ENCODE measurements at regions not wholly inside any gene's neighbourhood (a gene's known extent, or its start where the extent isn't known, plus 50 kb on each side); places are given as distances from the start of the nearest gene placed in this dataset.
"Not testable (repeated sequence)": the region's sequence is repeated elsewhere in the genome, so short reads cannot be mapped to it uniquely, and the experiment has no call there.

- no peak overlapping the region for H3K27ac ChIP-seq (ENCODE audit: low read length)
- H3K9ac ChIP-seq (ENCODE audit: low read depth, low read length): no peak overlapping the region
- no peaks in the 10 kb centered on the region for H3K36me3 ChIP-seq (ENCODE audit: insufficient read depth, low read depth, low read length)
- no peak overlapping the region for H3K4me3 ChIP-seq (ENCODE audit: low read length)
- H3K27me3 ChIP-seq (ENCODE audit: insufficient read depth, low read length): no peaks in the 10 kb centered on the region
- H3K4me1 ChIP-seq (ENCODE audit: insufficient read depth, low read length): no peaks in the 10 kb centered on the region
- H3K9me3 ChIP-seq (ENCODE audit: insufficient read depth, low read depth, low read length): no peaks in the 10 kb centered on the region
These were observed 742.9 kb upstream of the PCDH20 start for GRCh38 chr13:62158520-62158919.

DNA sequence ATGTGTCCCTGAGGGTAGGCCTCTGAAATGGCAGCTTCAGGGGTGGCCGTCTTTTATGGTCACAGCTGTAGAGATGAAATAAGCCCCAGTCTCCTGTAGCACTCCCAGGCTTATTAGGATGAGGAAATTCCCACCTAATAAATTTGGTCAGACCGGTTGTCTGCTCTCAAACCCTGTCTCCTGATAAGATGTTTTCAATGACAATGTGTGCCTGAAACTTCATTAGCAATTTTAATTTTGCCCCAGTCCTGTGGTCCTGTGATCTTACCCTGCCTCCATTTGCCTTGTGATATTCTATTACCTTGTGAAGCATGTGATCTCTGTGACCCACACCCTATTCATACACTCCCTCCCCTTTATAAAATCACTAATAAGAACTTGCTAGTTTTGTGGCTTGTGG, 736.1 kb upstream of the PCDH20 start:
- H3K9ac ChIP-seq (ENCODE audit: low read depth, low read length); H3K27ac ChIP-seq (ENCODE audit: low read length); H3K4me3 ChIP-seq (ENCODE audit: low read length); H3K27me3 ChIP-seq (ENCODE audit: insufficient read depth, low read length); H3K36me3 ChIP-seq (ENCODE audit: insufficient read depth, low read depth, low read length); H3K4me1 ChIP-seq (ENCODE audit: insufficient read depth, low read length): not testable (repeated sequence)
- H3K9me3 ChIP-seq (ENCODE audit: insufficient read depth, low read depth, low read length): peaks cover 35% of the 10 kb centered on the region

DNA sequence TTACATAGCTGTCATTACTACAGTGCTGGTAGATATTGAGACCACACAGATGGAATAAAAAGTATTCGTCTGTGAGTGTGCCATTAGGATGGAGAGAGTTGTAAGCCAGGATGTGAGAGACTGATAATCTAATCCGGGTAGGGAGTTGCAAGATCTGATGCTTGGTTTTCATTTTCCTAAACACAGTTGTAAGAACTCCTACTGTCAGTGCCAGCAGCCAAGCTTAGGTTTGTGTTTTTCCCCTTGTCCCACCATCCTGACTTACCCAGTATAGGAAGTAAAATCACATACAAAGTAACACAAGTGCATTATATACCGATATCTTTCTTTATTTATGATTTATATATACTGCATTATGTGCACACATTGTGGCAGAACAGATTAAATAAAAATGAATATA, 726.4 kb upstream of the PCDH20 start:
- no peaks in the 10 kb centered on the region for H3K36me3 ChIP-seq (ENCODE audit: insufficient read depth, low read depth, low read length)
- H3K4me3 ChIP-seq (ENCODE audit: low read length): no peak overlapping the region
- no peak overlapping the region for H3K9ac ChIP-seq (ENCODE audit: low read depth, low read length)
- no peak overlapping the region for H3K27ac ChIP-seq (ENCODE audit: low read length)
- H3K4me1 ChIP-seq (ENCODE audit: insufficient read depth, low read length): no peaks in the 10 kb centered on the region
- H3K9me3 ChIP-seq (ENCODE audit: insufficient read depth, low read depth, low read length): peaks cover 7% of the 10 kb centered on the region; the same call in 1 of the 2 replicates
- H3K27me3 ChIP-seq (ENCODE audit: insufficient read depth, low read length): no peaks in the 10 kb centered on the region

GRCh38 chr13:62139597-62139996, 723.9 kb upstream of the PCDH20 start:
- Histone ChIP-seq H3K9ac (ENCODE audit: low read depth, low read length) (no peak overlapping the region), H3K27ac (ENCODE audit: low read length) (no peak overlapping the region), H3K9me3 (ENCODE audit: insufficient read depth, low read depth, low read length) (peaks cover 7% of the 10 kb centered on the region; the same call in 1 of the 2 replicates), H3K27me3 (ENCODE audit: insufficient read depth, low read length) (no peaks in the 10 kb centered on the region), H3K36me3 (ENCODE audit: insufficient read depth, low read depth, low read length) (no peaks in the 10 kb centered on the region), H3K4me1 (ENCODE audit: insufficient read depth, low read length) (no peaks in the 10 kb centered on the region), H3K4me3 (ENCODE audit: low read length) (no peak overlapping the region)

DNA sequence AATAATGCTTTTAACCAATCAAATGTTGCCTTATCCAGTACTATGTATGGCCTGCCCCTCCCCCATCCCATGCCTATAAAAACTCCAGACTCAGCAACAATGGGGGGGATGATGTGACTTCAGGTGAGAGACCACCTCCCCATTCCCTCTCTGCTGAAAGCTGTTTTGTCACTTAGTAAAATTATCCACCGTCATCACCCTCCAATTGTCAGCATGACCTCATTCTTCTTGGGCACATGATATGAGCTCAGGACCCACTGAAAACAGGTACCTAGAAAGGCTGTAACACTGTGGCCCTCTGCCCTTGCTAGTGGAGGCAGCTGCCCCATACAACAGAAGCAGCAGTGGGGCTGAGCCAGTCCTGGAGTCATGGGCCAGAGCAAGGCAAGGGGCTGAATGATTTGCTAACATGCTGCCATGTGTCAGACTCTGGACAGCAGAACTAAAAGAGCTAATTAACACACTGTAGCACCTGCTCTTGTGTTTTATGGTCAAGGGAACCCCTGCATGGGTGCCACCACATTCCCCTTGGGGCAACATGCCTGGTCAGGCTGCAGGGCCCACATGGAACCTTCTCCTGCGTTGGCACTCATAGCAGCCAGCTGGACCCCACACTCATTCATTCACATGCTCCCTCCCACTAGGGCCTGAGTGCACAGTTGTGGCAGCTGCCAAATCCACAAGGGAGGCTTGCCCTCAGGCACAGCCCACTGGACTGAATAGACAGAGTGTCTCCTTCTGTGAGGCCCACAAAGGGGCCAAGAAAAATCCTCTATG, 722.2 kb upstream of the PCDH20 start:
- H3K27me3 ChIP-seq (ENCODE audit: insufficient read depth, low read length): no peaks in the 10 kb centered on the region
- no peaks in the 10 kb centered on the region for H3K4me1 ChIP-seq (ENCODE audit: insufficient read depth, low read length)
- peaks cover 7% of the 10 kb centered on the region; the same call in 1 of the 2 replicates for H3K9me3 ChIP-seq (ENCODE audit: insufficient read depth, low read depth, low read length)
- no peak overlapping the region for H3K27ac ChIP-seq (ENCODE audit: low read length)
- H3K9ac ChIP-seq (ENCODE audit: low read depth, low read length): no peak overlapping the region
- H3K4me3 ChIP-seq (ENCODE audit: low read length): no peak overlapping the region
- no peaks in the 10 kb centered on the region for H3K36me3 ChIP-seq (ENCODE audit: insufficient read depth, low read depth, low read length)

- no peaks in the 10 kb centered on the region for H3K36me3 ChIP-seq (ENCODE audit: insufficient read depth, low read depth, low read length)
- no peaks in the 10 kb centered on the region for H3K27me3 ChIP-seq (ENCODE audit: insufficient read depth, low read length)
- no peak overlapping the region for H3K27ac ChIP-seq (ENCODE audit: low read length)
- no peak overlapping the region for H3K9ac ChIP-seq (ENCODE audit: low read depth, low read length)
- peaks cover 6% of the 10 kb centered on the region; the same call in 1 of the 2 replicates for H3K9me3 ChIP-seq (ENCODE audit: insufficient read depth, low read depth, low read length)
- H3K4me1 ChIP-seq (ENCODE audit: insufficient read depth, low read length): peaks cover 3% of the 10 kb centered on the region; the same call in 1 of the 2 replicates
- no peak overlapping the region for H3K4me3 ChIP-seq (ENCODE audit: low read length)
These were observed 716.0 kb upstream of the PCDH20 start for GRCh38 chr13:62131604-62132003.

DNA sequence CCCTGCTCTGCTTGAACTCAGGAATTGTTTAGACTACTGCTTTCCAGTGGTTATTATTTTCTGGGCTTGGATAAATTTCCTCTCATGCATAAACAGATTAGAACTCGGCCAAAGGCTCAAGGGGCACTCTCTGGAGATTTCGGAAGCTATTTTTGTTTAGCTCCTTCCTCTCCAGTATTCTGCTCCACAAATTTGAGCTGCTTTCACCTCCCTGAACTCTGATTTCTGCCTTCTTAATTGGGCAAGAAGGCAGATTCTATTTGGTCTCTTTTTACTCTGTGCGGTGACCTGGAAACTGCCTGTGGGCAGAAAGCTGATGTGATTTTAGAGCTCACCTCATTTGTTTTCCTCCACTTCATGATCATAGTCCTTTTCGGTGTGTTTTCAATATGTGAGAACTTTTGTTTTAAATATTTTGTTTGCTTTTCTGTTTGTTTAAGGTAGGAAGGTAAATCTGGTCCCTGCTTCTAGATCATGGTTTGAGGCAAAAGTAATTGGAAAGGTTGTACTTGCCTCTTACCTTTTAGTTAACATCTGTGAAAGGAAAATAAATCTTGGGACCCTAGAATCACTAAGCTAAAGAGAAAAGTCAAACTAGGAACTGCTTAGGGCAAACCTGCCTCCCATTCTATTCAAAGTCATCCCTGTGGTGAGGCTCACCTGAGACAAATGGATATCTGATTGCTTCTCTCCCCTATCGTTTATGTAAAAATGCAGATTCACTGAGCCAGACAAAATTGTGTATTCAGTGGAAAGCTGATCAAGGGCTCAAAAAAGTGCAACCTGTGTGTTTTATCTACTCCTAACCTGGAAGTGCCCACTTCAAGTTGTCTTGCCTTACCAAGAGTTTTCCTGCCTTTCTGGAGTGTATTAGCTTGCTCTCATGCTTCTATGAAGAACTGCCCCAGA, 714.7 kb upstream of the PCDH20 start:
- H3K27ac ChIP-seq (ENCODE audit: low read length): no peak overlapping the region
- H3K27me3 ChIP-seq (ENCODE audit: insufficient read depth, low read length): no peaks in the 10 kb centered on the region
- no peak overlapping the region for H3K4me3 ChIP-seq (ENCODE audit: low read length)
- peaks cover 6% of the 10 kb centered on the region; the same call in 1 of the 2 replicates for H3K9me3 ChIP-seq (ENCODE audit: insufficient read depth, low read depth, low read length)
- H3K36me3 ChIP-seq (ENCODE audit: insufficient read depth, low read depth, low read length): no peaks in the 10 kb centered on the region
- no peak overlapping the region for H3K9ac ChIP-seq (ENCODE audit: low read depth, low read length)
- H3K4me1 ChIP-seq (ENCODE audit: insufficient read depth, low read length): peaks cover 3% of the 10 kb centered on the region; the same call in 1 of the 2 replicates

DNA sequence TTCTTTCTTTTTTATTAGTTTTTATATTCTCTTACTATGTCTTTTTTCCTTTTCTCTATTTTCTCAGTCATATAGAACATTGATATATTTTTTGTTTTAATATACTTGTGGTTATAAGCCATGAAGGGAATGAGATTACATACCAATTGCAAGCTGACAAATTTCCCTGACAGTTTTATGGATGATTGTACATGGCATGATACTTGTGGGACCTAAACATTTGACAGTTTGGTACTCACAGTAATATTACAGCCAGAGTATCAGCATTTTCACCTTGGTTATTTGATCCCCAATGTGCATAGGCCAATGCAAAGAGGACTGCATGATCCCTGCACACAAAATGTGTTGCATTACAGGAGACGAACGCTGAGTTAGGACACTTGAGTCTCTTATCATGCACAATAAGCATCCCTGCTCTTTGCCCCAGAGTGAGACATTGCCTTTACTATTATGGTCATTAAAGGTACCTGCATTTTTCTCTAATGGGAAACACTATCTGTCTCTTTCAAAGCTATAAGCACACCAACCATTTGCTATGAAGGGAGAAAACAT, 713.4 kb upstream of the PCDH20 start:
- H3K4me1 ChIP-seq (ENCODE audit: insufficient read depth, low read length): peaks cover 3% of the 10 kb centered on the region; the same call in 1 of the 2 replicates
- no peaks in the 10 kb centered on the region for H3K36me3 ChIP-seq (ENCODE audit: insufficient read depth, low read depth, low read length)
- no peak overlapping the region for H3K4me3 ChIP-seq (ENCODE audit: low read length)
- H3K9me3 ChIP-seq (ENCODE audit: insufficient read depth, low read depth, low read length): peaks cover 6% of the 10 kb centered on the region; the same call in 1 of the 2 replicates
- H3K27ac ChIP-seq (ENCODE audit: low read length): no peak overlapping the region
- H3K27me3 ChIP-seq (ENCODE audit: insufficient read depth, low read length): no peaks in the 10 kb centered on the region
- H3K9ac ChIP-seq (ENCODE audit: low read depth, low read length): no peak overlapping the region

GRCh38 chr13:62126400-62126799, 710.8 kb upstream of the PCDH20 start:
- Histone ChIP-seq H3K9me3 (ENCODE audit: insufficient read depth, low read depth, low read length) (no peaks in the 10 kb centered on the region), H3K4me1 (ENCODE audit: insufficient read depth, low read length) (peaks cover 3% of the 10 kb centered on the region; the same call in 1 of the 2 replicates), H3K27ac (ENCODE audit: low read length) (no peak overlapping the region), H3K27me3 (ENCODE audit: insufficient read depth, low read length) (no peaks in the 10 kb centered on the region), H3K36me3 (ENCODE audit: insufficient read depth, low read depth, low read length) (no peaks in the 10 kb centered on the region), H3K4me3 (ENCODE audit: low read length) (no peak overlapping the region), H3K9ac (ENCODE audit: low read depth, low read length) (no peak overlapping the region)

DNA sequence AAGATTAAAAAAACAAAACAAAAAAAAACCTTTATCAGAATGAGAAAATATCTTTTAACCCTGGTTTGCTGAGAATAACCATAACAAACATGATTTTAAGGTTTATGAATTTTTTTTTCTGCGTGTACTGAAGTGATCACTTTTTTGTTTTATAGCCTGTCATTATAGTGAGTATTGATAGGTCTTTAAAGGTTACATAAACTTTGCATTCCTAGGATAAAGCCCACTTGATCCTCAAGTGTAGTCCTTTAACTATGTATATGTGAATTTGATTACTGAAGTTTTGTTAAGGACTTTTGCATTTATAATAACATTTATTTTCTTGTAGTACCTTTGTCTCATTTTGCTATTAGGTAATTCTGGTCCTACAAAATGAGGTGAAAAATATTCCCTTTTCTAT, 709.8 kb upstream of the PCDH20 start:
- H3K27me3 ChIP-seq (ENCODE audit: insufficient read depth, low read length): no peaks in the 10 kb centered on the region
- H3K27ac ChIP-seq (ENCODE audit: low read length): no peak overlapping the region
- no peaks in the 10 kb centered on the region for H3K36me3 ChIP-seq (ENCODE audit: insufficient read depth, low read depth, low read length)
- no peak overlapping the region for H3K4me3 ChIP-seq (ENCODE audit: low read length)
- H3K9me3 ChIP-seq (ENCODE audit: insufficient read depth, low read depth, low read length): no peaks in the 10 kb centered on the region
- peaks cover 3% of the 10 kb centered on the region; the same call in 1 of the 2 replicates for H3K4me1 ChIP-seq (ENCODE audit: insufficient read depth, low read length)
- no peak overlapping the region for H3K9ac ChIP-seq (ENCODE audit: low read depth, low read length)

DNA sequence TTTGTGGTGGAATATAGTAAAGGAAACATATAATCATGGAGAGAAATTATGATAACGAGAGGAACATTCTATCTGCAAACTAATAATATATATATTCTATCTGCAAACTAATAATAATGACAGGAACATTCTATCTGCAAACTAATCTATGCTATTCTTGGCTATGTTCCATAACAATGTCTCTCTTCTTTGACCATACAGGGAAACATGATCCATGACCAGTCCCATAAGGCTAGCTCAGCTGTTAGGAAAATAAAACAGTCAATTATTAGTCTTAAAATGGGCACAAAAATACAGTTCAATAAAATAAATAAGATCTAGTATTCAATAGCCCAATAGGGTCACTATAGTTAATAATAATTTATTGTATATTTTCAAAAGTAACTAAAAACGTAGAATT, 707.8 kb upstream of the PCDH20 start:
- Histone ChIP-seq H3K9ac (ENCODE audit: low read depth, low read length) (no peak overlapping the region), H3K4me1 (ENCODE audit: insufficient read depth, low read length) (no peaks in the 10 kb centered on the region), H3K36me3 (ENCODE audit: insufficient read depth, low read depth, low read length) (no peaks in the 10 kb centered on the region)

More for the DNA sequence above, 707.8 kb upstream of the PCDH20 start:
- no peaks in the 10 kb centered on the region for H3K9me3 ChIP-seq (ENCODE audit: insufficient read depth, low read depth, low read length)
- H3K27ac ChIP-seq (ENCODE audit: low read length): no peak overlapping the region
- H3K27me3 ChIP-seq (ENCODE audit: insufficient read depth, low read length): no peaks in the 10 kb centered on the region
- no peak overlapping the region for H3K4me3 ChIP-seq (ENCODE audit: low read length)
